DND-41 (cell line): ENCODE measurements at regions not wholly inside any gene's neighbourhood (a gene's known extent, or its start where the extent isn't known, plus 50 kb on each side); places are given as distances from the start of the nearest gene placed in this dataset.

Experiments used
- ATAC-seq: fragments of 200-7000 bp; cut with Tn5 transposase; 3 replicates; pipeline ENCODE4 v1.9.1; 2021; ENCODE audit warnings: low read depth; ENCODE audit not compliant: insufficient read depth
- DNase-seq: peaks from one replicate; pipeline ENCODE4 v3.0.0-alpha.2; 2020
- H2AFZ ChIP-seq: 2 replicates; pipeline ENCODE4 v1.6.0; 2012; ENCODE audit warnings: low read depth, low read length
- H3K27ac ChIP-seq: 2 replicates; pipeline ENCODE4 v1.5.1; 2012; ENCODE audit warnings: low read length, inconsistent platforms
- H3K27me3 ChIP-seq: fragments of 200-600 bp; sonication (generic); 2 replicates; pipeline ENCODE4 v1.6.0; 2012; ENCODE audit warnings: low read length, mild to moderate bottlenecking, inconsistent platforms; ENCODE audit not compliant: insufficient read depth, poor library complexity
- H3K36me3 ChIP-seq: 2 replicates; pipeline ENCODE4 v1.5.1; 2012; ENCODE audit warnings: low read length, inconsistent platforms; ENCODE audit not compliant: insufficient read depth
- H3K4me1 ChIP-seq: 2 replicates; pipeline ENCODE4 v1.5.1; 2012; ENCODE audit warnings: mild to moderate bottlenecking, low read length; ENCODE audit not compliant: insufficient read depth
- H3K4me2 ChIP-seq: 2 replicates; pipeline ENCODE4 v1.6.0; 2012; ENCODE audit warnings: mild to moderate bottlenecking, moderate library complexity, low read length, inconsistent platforms; ENCODE audit not compliant: insufficient read depth
- H3K4me3 ChIP-seq, 2 experiments: fragments of 200-600 bp in 1 of 2; shearing (Covaris generic) in 1 of 2; 2 replicates each; pipeline ENCODE4 v1.5.1; 2012 to 2016; ENCODE audit warnings: inconsistent platforms in 2 of 2, low read length in 2 of 2, mild to moderate bottlenecking in 2 of 2, low read depth in 1 of 2, moderate library complexity in 1 of 2
- H3K79me2 ChIP-seq: 2 replicates; pipeline ENCODE4 v1.6.0; 2012; ENCODE audit warnings: low read length, inconsistent platforms; ENCODE audit not compliant: insufficient read depth
- H3K9ac ChIP-seq: 2 replicates; pipeline ENCODE4 v1.6.0; 2012; ENCODE audit warnings: low read depth, mild to moderate bottlenecking, inconsistent platforms, low read length, moderate library complexity
- H3K9me3 ChIP-seq: 2 replicates; pipeline ENCODE4 v1.5.1; 2012; ENCODE audit warnings: low read length, moderate library complexity, mild to moderate bottlenecking, inconsistent platforms; ENCODE audit not compliant: insufficient read depth, severe bottlenecking
- H4K20me1 ChIP-seq: 2 replicates; pipeline ENCODE4 v1.6.0; 2012; ENCODE audit warnings: low read length; ENCODE audit not compliant: insufficient read depth
- CTCF ChIP-seq: IDR thresholded peaks from 2 replicates; pipeline ENCODE4 v1.5.1; 2012; ENCODE audit warnings: borderline replicate concordance, low read length, moderate library complexity, mild to moderate bottlenecking; ENCODE audit not compliant: poor library complexity, severe bottlenecking; ENCODE audit errors: extremely low read depth
- EZH2 ChIP-seq: IDR thresholded peaks from 3 replicates; pipeline ENCODE4 v1.6.1; 2012; ENCODE audit warnings: borderline replicate concordance, low read depth, mild to moderate bottlenecking, moderate library complexity, low read length, inconsistent platforms; ENCODE audit not compliant: severe bottlenecking

GRCh38 chr6:84469144-84469543 lies 241.7 kb upstream of the CEP162 start:
- Histone ChIP-seq H3K27ac (no peak overlapping the region), H3K4me2 (no peak overlapping the region), H3K9me3 (peaks cover 3% of the 10 kb centered on the region), H4K20me1 (no peaks in the 10 kb centered on the region), H3K27me3 (no peaks in the 10 kb centered on the region), H3K4me3 (no peak overlapping the region), H3K79me2 (no peaks in the 10 kb centered on the region), H3K4me1 (no peaks in the 10 kb centered on the region), H3K36me3 (no peaks in the 10 kb centered on the region), H3K9ac (no peak overlapping the region), H2AFZ (no peak overlapping the region)
- ATAC-seq (no peak), DNase-seq (no peak)
- no peak for TF ChIP-seq CTCF
- no peak for TF ChIP-seq EZH2

GRCh38 chr6:84467296-84467695 lies 239.9 kb upstream of the CEP162 start:
- ATAC-seq (no peak), DNase-seq (no peak)
- H4K20me1 ChIP-seq, result no peaks in the 10 kb centered on the region
- H3K4me3 ChIP-seq, result no peak overlapping the region
- no peak for TF ChIP-seq CTCF
- no peak for TF ChIP-seq EZH2
- no peaks in the 10 kb centered on the region for H3K27me3 ChIP-seq
- H3K4me2 ChIP-seq, result no peak overlapping the region
- H3K9me3 ChIP-seq, result no peaks in the 10 kb centered on the region
- H3K36me3 ChIP-seq, result no peaks in the 10 kb centered on the region
- no peaks in the 10 kb centered on the region for H3K4me1 ChIP-seq
- no peak overlapping the region for H3K27ac ChIP-seq
- H3K79me2 ChIP-seq, result no peaks in the 10 kb centered on the region
- H3K9ac ChIP-seq, result no peak overlapping the region
- H2AFZ ChIP-seq, result no peak overlapping the region

GRCh38 chr6:84466511-84466910 lies 239.1 kb upstream of the CEP162 start:
- no peak for DNase-seq
- H3K4me2 ChIP-seq, result no peak overlapping the region
- no peak overlapping the region for H2AFZ ChIP-seq
- H3K9ac ChIP-seq, result no peak overlapping the region
- no peaks in the 10 kb centered on the region for H3K27me3 ChIP-seq
- peak; percentile 48; the same call in 1 of the 3 replicates for ATAC-seq
- no peaks in the 10 kb centered on the region for H4K20me1 ChIP-seq
- H3K9me3 ChIP-seq, result no peaks in the 10 kb centered on the region
- TF ChIP-seq CTCF (no peak), EZH2 (no peak)
- H3K4me3 ChIP-seq, result no peak overlapping the region
- H3K27ac ChIP-seq, result no peak overlapping the region
- no peaks in the 10 kb centered on the region for H3K4me1 ChIP-seq
- H3K79me2 ChIP-seq, result no peaks in the 10 kb centered on the region
- H3K36me3 ChIP-seq, result no peaks in the 10 kb centered on the region

- Histone ChIP-seq H4K20me1 (no peaks in the 10 kb centered on the region), H3K4me3 (no peak overlapping the region), H3K4me2 (no peak overlapping the region), H3K36me3 (no peaks in the 10 kb centered on the region), H3K27ac (no peak overlapping the region), H3K27me3 (no peaks in the 10 kb centered on the region), H3K4me1 (no peaks in the 10 kb centered on the region), H2AFZ (no peak overlapping the region), H3K9ac (no peak overlapping the region), H3K9me3 (no peaks in the 10 kb centered on the region), H3K79me2 (no peaks in the 10 kb centered on the region)
- ATAC-seq (no peak), DNase-seq (no peak)
- TF ChIP-seq CTCF (no peak), EZH2 (no peak)
Measured at GRCh38 chr6:84464471-84464870, 237.0 kb upstream of the CEP162 start.
